ENCODE measurements at regions not wholly inside any gene's neighbourhood (a gene's known extent, or its start where the extent isn't known, plus 50 kb on each side); places are given as distances from the start of the nearest gene placed in this dataset.

DNA sequence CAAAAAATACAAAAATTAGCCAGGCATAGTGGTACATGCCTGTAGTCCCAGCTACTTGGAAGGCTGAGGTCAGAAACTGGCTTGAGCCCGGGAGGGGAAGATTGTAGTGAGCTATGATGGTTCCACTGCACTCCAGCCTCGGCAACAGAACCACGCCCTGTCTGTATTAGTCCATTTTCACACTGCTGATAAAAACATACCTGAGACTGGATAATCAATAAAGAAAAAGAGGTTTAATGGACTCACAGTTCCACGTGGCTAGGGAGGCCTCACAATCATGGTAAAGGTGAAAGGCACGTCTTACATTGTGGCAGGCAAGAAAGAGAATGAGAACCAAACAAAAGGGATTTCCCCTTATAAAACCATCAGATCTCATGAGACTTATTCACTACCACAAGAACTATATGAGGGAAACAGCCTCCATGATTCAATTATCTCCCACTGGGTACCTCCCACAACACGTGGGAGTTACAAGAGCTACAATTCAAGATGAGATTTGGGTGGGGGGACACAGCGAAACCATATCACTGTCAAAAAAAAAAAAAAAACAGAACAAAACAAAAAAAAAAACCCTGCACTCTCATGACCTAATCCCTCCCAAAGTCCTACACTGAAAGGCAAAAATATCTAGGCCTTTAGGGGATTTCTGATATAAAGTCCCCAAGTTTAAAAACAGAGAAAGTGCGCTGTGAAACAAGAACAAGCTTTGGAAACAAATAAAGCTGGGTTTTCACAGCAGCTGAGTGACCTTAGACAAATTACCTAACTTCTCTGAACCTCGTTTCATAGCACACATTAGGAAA lies 224.7 kb downstream of the IGSF11 start:
- TF ChIP-seq, protein P1, sequence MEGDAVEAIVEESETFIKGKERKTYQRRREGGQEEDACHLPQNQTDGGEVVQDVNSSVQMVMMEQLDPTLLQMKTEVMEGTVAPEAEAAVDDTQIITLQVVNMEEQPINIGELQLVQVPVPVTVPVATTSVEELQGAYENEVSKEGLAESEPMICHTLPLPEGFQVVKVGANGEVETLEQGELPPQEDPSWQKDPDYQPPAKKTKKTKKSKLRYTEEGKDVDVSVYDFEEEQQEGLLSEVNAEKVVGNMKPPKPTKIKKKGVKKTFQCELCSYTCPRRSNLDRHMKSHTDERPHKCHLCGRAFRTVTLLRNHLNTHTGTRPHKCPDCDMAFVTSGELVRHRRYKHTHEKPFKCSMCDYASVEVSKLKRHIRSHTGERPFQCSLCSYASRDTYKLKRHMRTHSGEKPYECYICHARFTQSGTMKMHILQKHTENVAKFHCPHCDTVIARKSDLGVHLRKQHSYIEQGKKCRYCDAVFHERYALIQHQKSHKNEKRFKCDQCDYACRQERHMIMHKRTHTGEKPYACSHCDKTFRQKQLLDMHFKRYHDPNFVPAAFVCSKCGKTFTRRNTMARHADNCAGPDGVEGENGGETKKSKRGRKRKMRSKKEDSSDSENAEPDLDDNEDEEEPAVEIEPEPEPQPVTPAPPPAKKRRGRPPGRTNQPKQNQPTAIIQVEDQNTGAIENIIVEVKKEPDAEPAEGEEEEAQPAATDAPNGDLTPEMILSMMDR (IDR thresholded peaks at IDR 0.05 in 4 of 5, conservative IDR thresholded peaks at IDR 0.05 in 1 of 5) = no peak
- no peak for TF ChIP-seq POLR2A (IDR thresholded peaks at IDR 0.05)

Measured in gastrocnemius medialis (tissue), 4 donors.